Fibroblast of mammary gland (primary cell): ENCODE measurements at regions not wholly inside any gene's neighbourhood (a gene's known extent, or its start where the extent isn't known, plus 50 kb on each side); places are given as distances from the start of the nearest gene placed in this dataset.

Experiments used
- DNase-seq: peaks from one replicate; pipeline ENCODE4 v3.0.0-alpha.2; 2010; ENCODE audit warnings: low read depth
- H3K4me3 ChIP-seq: 2 replicates; pipeline ENCODE4 v1.5.1; 2011; ENCODE audit warnings: low read depth, mild to moderate bottlenecking, low read length, moderate library complexity; ENCODE audit not compliant: control insufficient read depth
- CTCF ChIP-seq: conservative IDR thresholded peaks from 2 replicates; pipeline ENCODE4 v1.5.1; 2011; ENCODE audit warnings: low read depth, low read length, inconsistent platforms; ENCODE audit not compliant: control insufficient read depth, insufficient read depth

- TF ChIP-seq CTCF: no peak
- DNase-seq: no peak
- no peak overlapping the region for H3K4me3 ChIP-seq
Measured at GRCh38 chr3:89571707-89572106, 464.3 kb downstream of the EPHA3 start.

GRCh38 chr3:89572261-89572660 is 464.8 kb downstream of the EPHA3 start:
- TF ChIP-seq CTCF: no peak
- no peak for DNase-seq

GRCh38 chr3:89576417-89576816 is 469.0 kb downstream of the EPHA3 start:
- no peak overlapping the region for H3K4me3 ChIP-seq
- DNase-seq: no peak
- TF ChIP-seq CTCF: no peak

More at GRCh38 chr3:89572261-89572660, 464.8 kb downstream of the EPHA3 start:
- no peak overlapping the region for H3K4me3 ChIP-seq

GRCh38 chr3:89577637-89578530 is 470.5 kb downstream of the EPHA3 start:
- no peak for TF ChIP-seq CTCF
- no peak overlapping the region for H3K4me3 ChIP-seq
- no peak for DNase-seq

GRCh38 chr3:89580859-89581258 is 473.4 kb downstream of the EPHA3 start:
- H3K4me3 ChIP-seq: no peak overlapping the region
- TF ChIP-seq CTCF: no peak
- DNase-seq: no peak

GRCh38 chr3:89584398-89584797 is 477.0 kb downstream of the EPHA3 start:
- no peak for DNase-seq
- no peak for TF ChIP-seq CTCF
- no peak overlapping the region for H3K4me3 ChIP-seq
